ENCODE measurements at regions not wholly inside any gene's neighbourhood (a gene's known extent, or its start where the extent isn't known, plus 50 kb on each side); places are given as distances from the start of the nearest gene placed in this dataset.

DNA sequence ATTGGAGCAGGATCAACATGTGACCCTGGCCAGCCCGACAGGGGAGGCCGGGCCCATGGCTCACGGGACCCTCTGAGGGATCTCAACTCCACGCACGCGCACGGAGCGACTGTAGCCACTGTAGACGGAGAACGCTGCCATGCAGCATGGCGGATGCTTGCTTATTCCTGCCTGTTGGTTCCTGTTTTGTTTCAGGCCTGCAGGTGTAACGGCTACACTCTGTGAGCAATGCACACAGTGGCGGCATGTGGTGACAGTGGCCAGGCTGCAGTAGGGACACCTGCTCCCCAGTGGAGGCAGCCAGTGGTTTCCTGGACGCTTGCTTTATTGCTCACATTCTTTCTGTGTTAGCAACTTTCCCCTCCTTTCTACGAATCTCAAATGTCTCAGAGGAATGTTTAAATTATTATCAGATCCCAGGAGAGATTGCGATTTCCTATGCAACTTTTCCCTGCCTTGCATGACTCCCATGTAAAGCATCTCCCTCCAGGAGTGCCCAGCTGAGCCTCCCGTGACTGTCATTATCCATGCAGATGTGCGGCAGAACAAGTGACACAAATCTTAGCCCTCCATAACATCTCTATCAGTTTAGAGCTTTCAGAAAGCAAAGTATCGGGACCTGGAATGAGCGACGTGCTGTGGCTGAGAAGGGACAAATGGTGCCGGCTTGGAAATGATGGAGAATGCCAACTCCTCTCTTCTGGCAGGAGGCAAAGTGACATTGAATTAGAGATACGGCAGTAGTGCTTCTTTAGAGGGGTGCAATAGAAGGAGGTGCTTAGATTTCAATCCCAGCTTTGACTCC is 209.7 kb downstream of the ASB1 start:
- Mint-ChIP-seq H3K4me1 (ENCODE audit: unreplicated experiment) (no peaks in the 10 kb centered on the region), H3K27ac (ENCODE audit: unreplicated experiment) (no peak overlapping the region), H3K27me3 (ENCODE audit: unreplicated experiment) (peaks cover 5% of the 10 kb centered on the region), H3K9me3 (ENCODE audit: unreplicated experiment) (no peaks in the 10 kb centered on the region), H3K4me3 (ENCODE audit: unreplicated experiment) (no peak overlapping the region), H3K36me3 (ENCODE audit: low read depth, unreplicated experiment) (no peaks in the 10 kb centered on the region)
- TF ChIP-seq, protein P1, sequence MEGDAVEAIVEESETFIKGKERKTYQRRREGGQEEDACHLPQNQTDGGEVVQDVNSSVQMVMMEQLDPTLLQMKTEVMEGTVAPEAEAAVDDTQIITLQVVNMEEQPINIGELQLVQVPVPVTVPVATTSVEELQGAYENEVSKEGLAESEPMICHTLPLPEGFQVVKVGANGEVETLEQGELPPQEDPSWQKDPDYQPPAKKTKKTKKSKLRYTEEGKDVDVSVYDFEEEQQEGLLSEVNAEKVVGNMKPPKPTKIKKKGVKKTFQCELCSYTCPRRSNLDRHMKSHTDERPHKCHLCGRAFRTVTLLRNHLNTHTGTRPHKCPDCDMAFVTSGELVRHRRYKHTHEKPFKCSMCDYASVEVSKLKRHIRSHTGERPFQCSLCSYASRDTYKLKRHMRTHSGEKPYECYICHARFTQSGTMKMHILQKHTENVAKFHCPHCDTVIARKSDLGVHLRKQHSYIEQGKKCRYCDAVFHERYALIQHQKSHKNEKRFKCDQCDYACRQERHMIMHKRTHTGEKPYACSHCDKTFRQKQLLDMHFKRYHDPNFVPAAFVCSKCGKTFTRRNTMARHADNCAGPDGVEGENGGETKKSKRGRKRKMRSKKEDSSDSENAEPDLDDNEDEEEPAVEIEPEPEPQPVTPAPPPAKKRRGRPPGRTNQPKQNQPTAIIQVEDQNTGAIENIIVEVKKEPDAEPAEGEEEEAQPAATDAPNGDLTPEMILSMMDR (IDR thresholded peaks at IDR 0.05; ENCODE audit: unreplicated experiment): no peak
- DNase-seq (ENCODE audit: low spot score): no peak

DNA sequence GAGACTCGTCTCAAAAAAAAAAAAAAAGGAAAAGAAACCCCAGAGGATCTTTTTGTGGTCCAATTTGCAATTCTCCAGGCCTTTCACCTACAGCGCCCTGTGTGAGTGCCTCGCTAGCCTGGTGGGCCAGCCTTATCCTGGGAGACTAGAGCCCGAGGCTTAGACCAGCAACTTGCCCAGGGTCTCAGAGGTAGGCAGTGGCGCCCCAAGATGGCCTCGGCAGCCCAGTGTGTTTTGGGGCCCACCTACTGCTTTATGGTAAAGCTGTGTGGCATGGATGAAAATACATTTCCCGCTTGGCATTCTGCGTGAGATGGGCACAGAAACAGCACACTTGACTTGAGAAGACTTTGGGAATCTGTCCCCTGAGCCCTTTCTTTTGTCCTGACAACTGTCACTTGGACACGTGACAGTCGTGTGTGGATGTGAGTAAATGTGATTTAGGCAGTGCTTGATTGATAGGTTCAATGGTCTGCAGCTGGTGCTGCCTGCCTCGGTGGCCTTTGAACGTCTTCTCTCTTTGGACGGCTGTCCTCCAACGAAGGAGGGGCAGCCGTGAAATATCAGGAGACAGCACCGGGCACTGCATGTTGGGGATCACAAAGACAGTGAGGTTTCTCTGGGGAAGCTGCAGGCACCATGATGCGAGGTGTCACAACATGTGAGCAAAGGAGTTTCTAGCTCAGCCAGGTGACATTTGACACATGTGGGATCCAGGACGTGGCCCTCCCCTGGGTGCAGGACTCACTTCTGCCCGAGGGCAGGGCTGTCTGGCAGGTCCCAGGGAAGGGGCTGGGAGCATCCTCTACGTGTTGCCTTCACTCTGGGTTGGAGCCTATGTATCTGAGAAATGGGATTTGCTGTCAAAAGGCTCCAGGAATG is 209.5 kb upstream of the TWIST2 start:
- no peaks in the 10 kb centered on the region for H3K36me3 Mint-ChIP-seq (ENCODE audit: low read depth, unreplicated experiment)
- no peaks in the 10 kb centered on the region for H3K4me1 Mint-ChIP-seq (ENCODE audit: unreplicated experiment)
- no peak overlapping the region for H3K27ac Mint-ChIP-seq (ENCODE audit: unreplicated experiment)
- H3K4me3 Mint-ChIP-seq (ENCODE audit: unreplicated experiment): no peak overlapping the region
- H3K9me3 Mint-ChIP-seq (ENCODE audit: unreplicated experiment): no peaks in the 10 kb centered on the region
- DNase-seq (ENCODE audit: low spot score): no peak
- TF ChIP-seq, protein P1 (IDR thresholded peaks at IDR 0.05; ENCODE audit: unreplicated experiment): no peak
- H3K27me3 Mint-ChIP-seq (ENCODE audit: unreplicated experiment): peaks cover 8% of the 10 kb centered on the region

DNA sequence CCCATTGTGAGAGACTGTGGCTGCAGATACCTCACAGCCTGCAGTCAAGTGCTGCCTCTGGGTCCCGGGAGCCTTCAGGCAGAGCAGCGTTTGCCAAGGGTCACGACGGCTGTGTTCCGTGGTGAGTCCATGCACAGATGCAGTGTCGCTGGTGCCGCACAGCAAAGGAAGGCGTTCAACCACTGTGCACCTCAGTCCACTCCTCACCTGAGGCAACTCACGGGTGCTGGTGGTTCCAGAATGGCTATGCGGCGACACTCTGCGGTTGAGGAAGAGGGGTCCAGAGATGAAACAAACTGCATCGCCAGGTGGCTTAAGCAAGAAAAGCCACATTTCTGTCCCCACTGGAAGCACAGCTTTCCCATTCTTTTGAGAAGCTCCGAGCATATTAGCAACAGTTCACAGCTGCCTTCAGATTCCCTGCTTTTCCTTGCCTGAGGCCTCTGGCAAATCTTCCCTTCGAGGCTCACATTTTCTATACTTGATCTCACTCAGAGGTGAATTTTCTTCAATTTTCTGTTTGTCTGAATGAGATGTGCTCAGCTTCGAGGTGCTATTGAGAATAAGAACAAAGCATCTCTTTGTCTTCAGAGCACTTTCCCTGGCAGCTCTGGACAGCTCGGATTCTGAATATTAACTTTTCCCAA is 208.8 kb upstream of the TWIST2 start:
- Mint-ChIP-seq H3K4me1 (ENCODE audit: unreplicated experiment) (no peaks in the 10 kb centered on the region), H3K9me3 (ENCODE audit: unreplicated experiment) (no peaks in the 10 kb centered on the region), H3K4me3 (ENCODE audit: unreplicated experiment) (no peak overlapping the region), H3K27me3 (ENCODE audit: unreplicated experiment) (peaks cover 8% of the 10 kb centered on the region), H3K36me3 (ENCODE audit: low read depth, unreplicated experiment) (no peaks in the 10 kb centered on the region), H3K27ac (ENCODE audit: unreplicated experiment) (no peak overlapping the region)
- TF ChIP-seq, protein P1 (IDR thresholded peaks at IDR 0.05; ENCODE audit: unreplicated experiment): no peak
- no peak for DNase-seq (ENCODE audit: low spot score)

DNA sequence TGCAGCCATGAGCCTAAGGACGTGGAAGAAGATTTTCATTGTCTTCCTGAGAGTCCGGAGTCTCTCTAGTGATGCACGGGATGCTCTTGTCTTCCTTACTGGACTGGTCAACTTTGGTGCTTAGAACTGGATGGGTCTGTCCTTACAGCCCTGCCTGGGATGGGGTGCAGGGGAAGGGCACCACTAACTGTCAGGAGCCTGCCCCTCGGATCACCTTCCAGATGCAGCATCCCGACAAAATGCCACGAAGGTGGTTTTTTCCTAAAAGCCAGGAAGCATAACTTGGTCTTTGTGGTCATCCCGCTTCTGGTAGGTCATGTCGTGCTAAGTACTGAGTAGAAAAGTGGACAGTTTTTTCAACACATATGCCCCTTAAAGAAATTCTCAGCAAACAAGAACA is 207.4 kb upstream of the TWIST2 start:
- TF ChIP-seq, protein P1 (IDR thresholded peaks at IDR 0.05; ENCODE audit: unreplicated experiment): no peak
- H3K27ac Mint-ChIP-seq (ENCODE audit: unreplicated experiment): no peak overlapping the region
- peaks cover 5% of the 10 kb centered on the region for H3K4me1 Mint-ChIP-seq (ENCODE audit: unreplicated experiment)
- H3K27me3 Mint-ChIP-seq (ENCODE audit: unreplicated experiment): peaks cover 8% of the 10 kb centered on the region
- no peaks in the 10 kb centered on the region for H3K36me3 Mint-ChIP-seq (ENCODE audit: low read depth, unreplicated experiment)
- H3K9me3 Mint-ChIP-seq (ENCODE audit: unreplicated experiment): no peaks in the 10 kb centered on the region
- DNase-seq (ENCODE audit: low spot score): no peak
- no peak overlapping the region for H3K4me3 Mint-ChIP-seq (ENCODE audit: unreplicated experiment)

All from endothelial cell (in vitro differentiated cells).